GM12891 (cell line): ENCODE measurements at regions not wholly inside any gene's neighbourhood (a gene's known extent, or its start where the extent isn't known, plus 50 kb on each side); places are given as distances from the start of the nearest gene placed in this dataset.

Experiments
- DNase-seq: peaks from one replicate; pipeline ENCODE4 v3.0.0; 2011; ENCODE audit warnings: low spot score; ENCODE audit not compliant: insufficient read length
- FAIRE-seq: peaks from 2 replicates; lab custom pipeline; 2011; peaks lifted over from hg19 to GRCh38; lab: Jason Lieb, UNC
- PAX5 ChIP-seq: IDR thresholded peaks from 2 replicates; pipeline ENCODE4 v1.6.1; 2011; ENCODE audit warnings: low read length, moderate library complexity, mild to moderate bottlenecking; ENCODE audit not compliant: insufficient read depth, severe bottlenecking
- POLR2A ChIP-seq: IDR thresholded peaks from 2 replicates; pipeline ENCODE4 v1.6.1; 2011; ENCODE audit warnings: low read depth, low read length, control low read depth
- POLR2AphosphoS5 ChIP-seq: IDR thresholded peaks from 2 replicates; pipeline ENCODE4 v1.6.1; 2011; ENCODE audit warnings: low read depth, low read length, control low read depth
- POU2F2 ChIP-seq: IDR thresholded peaks from 2 replicates; pipeline ENCODE4 v1.6.1; 2011; ENCODE audit warnings: low read depth, mild to moderate bottlenecking, control low read depth, low read length, moderate library complexity
- SPI1 ChIP-seq: IDR thresholded peaks from 2 replicates; pipeline ENCODE4 v1.6.1; 2011; ENCODE audit warnings: low read depth, low read length, control low read depth
- TAF1 ChIP-seq: IDR thresholded peaks from 2 replicates; pipeline ENCODE4 v1.6.1; 2011; ENCODE audit warnings: low read depth, low read length, control low read depth

GRCh38 chr5:87105577-87105976 is 162.1 kb upstream of the RASA1 start:
- FAIRE-seq: no peak

GRCh38 chr5:87109746-87110145 is 157.9 kb upstream of the RASA1 start:
- FAIRE-seq: no peak
- no peak for DNase-seq
- TF ChIP-seq PAX5 (no peak), POLR2AphosphoS5 (no peak), TAF1 (no peak), POLR2A (no peak), POU2F2 (no peak), SPI1 (no peak)

More at GRCh38 chr5:87105577-87105976, 162.1 kb upstream of the RASA1 start:
- no peak for TF ChIP-seq SPI1
- TF ChIP-seq TAF1: no peak
- no peak for TF ChIP-seq POU2F2
- no peak for TF ChIP-seq POLR2AphosphoS5
- no peak for DNase-seq

GRCh38 chr5:87110721-87111120 is 157.0 kb upstream of the RASA1 start:
- FAIRE-seq: no peak
- TF ChIP-seq POLR2AphosphoS5 (no peak), POLR2A (no peak), SPI1 (no peak), POU2F2 (no peak), TAF1 (no peak), PAX5 (no peak)
- DNase-seq: no peak

GRCh38 chr5:87113861-87114260 is 153.8 kb upstream of the RASA1 start:
- TF ChIP-seq POU2F2 (no peak), PAX5 (no peak), POLR2A (no peak), TAF1 (no peak), POLR2AphosphoS5 (no peak), SPI1 (no peak)
- DNase-seq (no peak), FAIRE-seq (peak; percentile 57)

- FAIRE-seq (no peak), DNase-seq (no peak)
- TF ChIP-seq TAF1: no peak
- no peak for TF ChIP-seq POLR2AphosphoS5
- no peak for TF ChIP-seq SPI1
- no peak for TF ChIP-seq POU2F2
- no peak for TF ChIP-seq POLR2A
- TF ChIP-seq PAX5: no peak
Observed at GRCh38 chr5:87114631-87115030, 153.1 kb upstream of the RASA1 start.

- TF ChIP-seq POLR2AphosphoS5: no peak
- TF ChIP-seq SPI1: no peak
- TF ChIP-seq POU2F2: no peak
- TF ChIP-seq TAF1: no peak
- no peak for DNase-seq
- FAIRE-seq: no peak
Observed at GRCh38 chr5:87115839-87116364, 151.8 kb upstream of the RASA1 start.

- peak; percentile 91 for FAIRE-seq
- DNase-seq: peak; percentile 17
- TF ChIP-seq SPI1: peak; percentile 77
- no peak for TF ChIP-seq POLR2A
- no peak for TF ChIP-seq TAF1
- no peak for TF ChIP-seq POLR2AphosphoS5
Observed at GRCh38 chr5:87116825-87117512, 150.7 kb upstream of the RASA1 start.

- FAIRE-seq (no peak), DNase-seq (no peak)
- TF ChIP-seq POLR2A (no peak), TAF1 (no peak), PAX5 (no peak), POU2F2 (no peak), SPI1 (no peak), POLR2AphosphoS5 (no peak)
Observed at GRCh38 chr5:87119588-87119987, 148.1 kb upstream of the RASA1 start.

GRCh38 chr5:87120518-87121303 is 147.0 kb upstream of the RASA1 start:
- DNase-seq (no peak), FAIRE-seq (peak; percentile 98)
- TF ChIP-seq POLR2A: no peak
- TF ChIP-seq POLR2AphosphoS5: no peak; the same call in 1 of the 2 replicates
- no peak for TF ChIP-seq POU2F2
- TF ChIP-seq SPI1: no peak
- no peak for TF ChIP-seq PAX5
- TF ChIP-seq TAF1: no peak
